OCI-LY3 (cell line): ENCODE measurements at regions not wholly inside any gene's neighbourhood (a gene's known extent, or its start where the extent isn't known, plus 50 kb on each side); places are given as distances from the start of the nearest gene placed in this dataset.
"Not testable (repeated sequence)": the region's sequence is repeated elsewhere in the genome, so short reads cannot be mapped to it uniquely, and the experiment has no call there.

ENCODE experiments used
- H2AFZ ChIP-seq: fragments of 200-600, 300-600 bp; shearing (Covaris generic); 2 replicates; pipeline ENCODE4 v1.6.0; 2014; ENCODE audit warnings: antibody characterized with exemption, low read depth, low read length
- H3K27ac ChIP-seq: fragments of 200-600, 300-600 bp; sonication (generic); 2 replicates; pipeline ENCODE4 v1.5.1; 2014; ENCODE audit warnings: mild to moderate bottlenecking, low read length, moderate library complexity, mixed read lengths
- H3K27me3 ChIP-seq: fragments of 200-600, 300-600 bp; sonication (generic); 2 replicates; pipeline ENCODE4 v1.6.1; 2014; ENCODE audit warnings: low read depth, low read length, mixed read lengths
- H3K36me3 ChIP-seq: fragments of 200-600, 300-600 bp; sonication (generic); replicated peaks from 2 replicates; pipeline ENCODE3; 2014; ENCODE audit warnings: low read depth, low read length, mixed read lengths
- H3K4me1 ChIP-seq: fragments of 300-600, 200-600 bp; sonication (generic); 2 replicates; pipeline ENCODE4 v1.6.1; 2014; ENCODE audit warnings: low read length, mixed read lengths
- H3K4me2 ChIP-seq: fragments of 200-600, 300-600 bp; sonication (generic); 2 replicates; pipeline ENCODE4 v1.6.1; 2014; ENCODE audit warnings: low read length, mixed read lengths
- H3K4me3 ChIP-seq: fragments of 300-600, 200-600 bp; sonication (generic); 2 replicates; pipeline ENCODE4 v1.5.1; 2014; ENCODE audit warnings: antibody characterized with exemption, mild to moderate bottlenecking, low read length, moderate library complexity
- H3K79me2 ChIP-seq: fragments of 300-600, 200-600 bp; shearing (Covaris generic); 2 replicates; pipeline ENCODE4 v1.6.1; 2014; ENCODE audit warnings: mild to moderate bottlenecking, low read length, mixed read lengths
- H3K9ac ChIP-seq: fragments of 300-600, 200-600 bp; shearing (Covaris generic); 2 replicates; pipeline ENCODE4 v1.6.0; 2014; ENCODE audit warnings: mild to moderate bottlenecking, low read length, moderate library complexity
- H3K9me3 ChIP-seq: fragments of 200-600, 300-600 bp; shearing (Covaris generic); 2 replicates; pipeline ENCODE4 v1.6.1; 2014; ENCODE audit warnings: low read length, mixed read lengths; ENCODE audit not compliant: insufficient read depth
- H4K20me1 ChIP-seq: fragments of 200-600, 300-600 bp; sonication (generic); 2 replicates; pipeline ENCODE4 v1.6.1; 2016; ENCODE audit warnings: low read length, mixed read lengths; ENCODE audit not compliant: insufficient read depth
- CTCF ChIP-seq: fragments of 200-600, 300-600 bp; sonication (generic); IDR thresholded peaks from 2 replicates; pipeline ENCODE4 v1.5.1; 2014; ENCODE audit warnings: antibody characterized with exemption, low read length, low read depth
- EZH2phosphoT487 ChIP-seq: fragments of 200-600 bp; shearing (Covaris generic); IDR thresholded peaks from 2 replicates; pipeline ENCODE4 v1.6.1; 2018; ENCODE audit warnings: antibody characterized with exemption, mixed run types, low read depth

GRCh38 chr12:17035372-17035771 lies 429.4 kb upstream of the LMO3 start:
- no peaks in the 10 kb centered on the region for H4K20me1 ChIP-seq
- H3K4me2 ChIP-seq: no peak overlapping the region
- H3K9me3 ChIP-seq: no peaks in the 10 kb centered on the region
- TF ChIP-seq EZH2phosphoT487 (no peak), CTCF (no peak)
- H3K79me2 ChIP-seq: no peaks in the 10 kb centered on the region
- H2AFZ ChIP-seq: no peak overlapping the region
- no peak overlapping the region for H3K27ac ChIP-seq
- no peak overlapping the region for H3K9ac ChIP-seq
- no peak overlapping the region for H3K4me3 ChIP-seq
- H3K36me3 ChIP-seq: no peaks in the 10 kb centered on the region
- no peaks in the 10 kb centered on the region for H3K4me1 ChIP-seq
- H3K27me3 ChIP-seq: no peaks in the 10 kb centered on the region

- no peaks in the 10 kb centered on the region for H4K20me1 ChIP-seq
- no peaks in the 10 kb centered on the region for H3K27me3 ChIP-seq
- no peaks in the 10 kb centered on the region for H3K4me1 ChIP-seq
- no peak overlapping the region for H3K9ac ChIP-seq
- no peak overlapping the region for H3K27ac ChIP-seq
- no peaks in the 10 kb centered on the region for H3K9me3 ChIP-seq
- H2AFZ ChIP-seq: no peak overlapping the region
- H3K36me3 ChIP-seq: no peaks in the 10 kb centered on the region
- H3K4me2 ChIP-seq: no peak overlapping the region
- H3K4me3 ChIP-seq: no peak overlapping the region
- no peaks in the 10 kb centered on the region for H3K79me2 ChIP-seq
- TF ChIP-seq EZH2phosphoT487: no peak
- no peak for TF ChIP-seq CTCF
Measured at GRCh38 chr12:17030338-17030737, 424.4 kb upstream of the LMO3 start.

GRCh38 chr12:17028348-17028747 lies 422.4 kb upstream of the LMO3 start:
- Histone ChIP-seq H3K9me3 (no peaks in the 10 kb centered on the region), H3K27ac (no peak overlapping the region), H3K4me1 (no peaks in the 10 kb centered on the region), H4K20me1 (no peaks in the 10 kb centered on the region), H3K79me2 (no peaks in the 10 kb centered on the region), H3K36me3 (no peaks in the 10 kb centered on the region), H3K9ac (no peak overlapping the region), H3K4me2 (no peak overlapping the region), H2AFZ (no peak overlapping the region), H3K27me3 (no peaks in the 10 kb centered on the region), H3K4me3 (no peak overlapping the region)
- TF ChIP-seq EZH2phosphoT487: no peak
- TF ChIP-seq CTCF: no peak

- not testable (repeated sequence) for H3K9me3 ChIP-seq, H2AFZ ChIP-seq, H3K36me3 ChIP-seq, H4K20me1 ChIP-seq, H3K4me3 ChIP-seq, H3K4me1 ChIP-seq, H3K4me2 ChIP-seq, H3K9ac ChIP-seq, H3K27ac ChIP-seq, H3K79me2 ChIP-seq, H3K27me3 ChIP-seq
Measured at GRCh38 chr12:17025424-17025823, 419.5 kb upstream of the LMO3 start.

GRCh38 chr12:17020765-17021164 lies 414.8 kb upstream of the LMO3 start:
- no peak overlapping the region for H3K4me3 ChIP-seq
- H3K79me2 ChIP-seq: no peaks in the 10 kb centered on the region
- H3K36me3 ChIP-seq: no peaks in the 10 kb centered on the region
- no peak overlapping the region for H3K27ac ChIP-seq
- no peaks in the 10 kb centered on the region for H4K20me1 ChIP-seq
- no peaks in the 10 kb centered on the region for H3K4me1 ChIP-seq
- H3K9me3 ChIP-seq: no peaks in the 10 kb centered on the region
- H3K4me2 ChIP-seq: no peak overlapping the region
- TF ChIP-seq EZH2phosphoT487 (no peak), CTCF (no peak)
- no peak overlapping the region for H3K9ac ChIP-seq
- no peaks in the 10 kb centered on the region for H3K27me3 ChIP-seq
- no peak overlapping the region for H2AFZ ChIP-seq
